Skeletal muscle satellite cell (primary cell): ENCODE measurements at regions not wholly inside any gene's neighbourhood (a gene's known extent, or its start where the extent isn't known, plus 50 kb on each side); places are given as distances from the start of the nearest gene placed in this dataset.

Source experiments
- H3K27me3 ChIP-seq: 2 replicates; pipeline ENCODE4 v1.7.0; 2013; ENCODE audit warnings: low read length; ENCODE audit not compliant: control insufficient read depth, insufficient read depth
- H3K36me3 ChIP-seq: 2 replicates; pipeline ENCODE4 v1.7.0; 2013; ENCODE audit warnings: mild to moderate bottlenecking, control low read depth, low read length; ENCODE audit not compliant: insufficient read depth
- H3K4me1 ChIP-seq: 2 replicates; pipeline ENCODE4 v1.7.0; 2013; ENCODE audit warnings: low read length; ENCODE audit not compliant: control insufficient read depth, insufficient read depth
- H3K4me2 ChIP-seq: 2 replicates; pipeline ENCODE4 v1.7.0; 2013; ENCODE audit warnings: mild to moderate bottlenecking, low read length
- H3K4me3 ChIP-seq: 2 replicates; pipeline ENCODE4 v1.7.0; 2013; ENCODE audit warnings: low read length
- H3K9ac ChIP-seq: 2 replicates; pipeline ENCODE4 v1.7.0; 2013; ENCODE audit warnings: mild to moderate bottlenecking, low read depth, low read length, moderate library complexity
- H3K9me3 ChIP-seq: replicated peaks from 2 replicates; pipeline ENCODE4 v1.7.0; 2013; ENCODE audit warnings: mild to moderate bottlenecking, control low read depth, low read length

DNA sequence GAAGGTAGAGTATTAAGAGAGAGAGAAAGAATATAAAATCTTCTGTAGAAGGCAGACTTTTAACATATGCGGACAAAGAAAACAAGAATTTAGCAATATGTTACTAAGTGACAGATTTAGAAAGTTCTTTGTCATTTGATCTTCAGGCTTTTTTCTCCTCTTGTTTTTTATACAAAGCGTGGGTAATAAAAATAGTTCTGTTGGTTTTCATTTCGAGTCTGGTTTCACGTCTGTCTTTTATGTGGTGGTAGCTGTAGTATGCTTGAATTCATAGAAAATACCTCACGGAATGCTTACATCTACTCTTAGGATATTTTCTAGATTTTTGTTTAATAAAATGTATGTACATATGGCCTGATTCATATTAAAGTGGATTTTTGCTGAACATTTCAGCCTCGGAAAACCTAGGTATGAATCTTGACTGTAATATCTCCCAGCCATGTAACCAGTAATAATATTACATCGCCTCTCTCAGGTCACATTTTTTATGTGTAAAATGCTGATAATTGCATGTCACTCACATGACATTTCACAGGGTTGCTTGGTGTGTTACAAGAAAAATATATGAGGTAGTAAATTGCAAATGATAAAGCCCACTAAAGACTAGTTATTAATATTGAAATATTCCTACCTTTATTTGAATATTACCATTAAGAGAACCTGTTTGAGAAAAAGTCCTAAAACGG lies 72.5 kb upstream of the TAF11L2 start:
- Histone ChIP-seq H3K9ac (no peak overlapping the region), H3K4me3 (no peak overlapping the region), H3K27me3 (peaks cover 30% of the 10 kb centered on the region), H3K4me2 (no peak overlapping the region), H3K4me1 (no peaks in the 10 kb centered on the region), H3K36me3 (no peaks in the 10 kb centered on the region), H3K9me3 (no peaks in the 10 kb centered on the region)

DNA sequence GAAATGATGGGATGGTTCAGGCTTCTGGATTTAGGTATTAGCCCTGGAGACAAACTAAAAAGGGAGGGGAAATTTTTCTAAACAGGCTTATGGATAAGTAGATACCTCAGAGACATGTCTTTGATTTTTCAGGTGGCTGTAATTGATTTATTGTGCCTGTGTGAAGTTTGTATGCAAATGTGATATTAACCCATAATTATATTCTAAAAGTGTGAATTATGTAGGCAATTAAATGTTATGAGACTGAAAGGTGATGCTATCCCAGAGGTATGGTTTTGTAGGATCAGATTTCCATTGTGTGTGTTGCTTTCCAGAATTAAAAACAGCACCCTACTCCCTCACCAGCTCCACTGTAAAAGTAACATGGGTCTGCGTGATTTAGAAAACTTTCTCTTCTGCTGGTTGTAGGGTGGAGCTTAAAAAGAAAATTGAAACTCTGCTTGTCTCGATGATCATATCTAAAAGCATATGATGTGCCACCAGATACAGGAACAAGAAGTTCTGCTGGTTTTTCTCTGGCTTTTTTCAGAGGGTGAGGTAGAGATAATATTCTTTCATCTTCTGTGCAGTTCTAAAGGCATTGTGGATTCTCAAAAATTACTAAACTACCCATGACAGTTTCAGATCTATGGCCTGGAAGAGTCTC lies 71.8 kb upstream of the TAF11L2 start:
- no peaks in the 10 kb centered on the region for H3K4me1 ChIP-seq
- H3K4me2 ChIP-seq = no peak overlapping the region
- no peak overlapping the region for H3K9ac ChIP-seq
- H3K36me3 ChIP-seq = no peaks in the 10 kb centered on the region
- H3K9me3 ChIP-seq = no peaks in the 10 kb centered on the region
- no peak overlapping the region for H3K4me3 ChIP-seq
- H3K27me3 ChIP-seq = peaks cover 30% of the 10 kb centered on the region

DNA sequence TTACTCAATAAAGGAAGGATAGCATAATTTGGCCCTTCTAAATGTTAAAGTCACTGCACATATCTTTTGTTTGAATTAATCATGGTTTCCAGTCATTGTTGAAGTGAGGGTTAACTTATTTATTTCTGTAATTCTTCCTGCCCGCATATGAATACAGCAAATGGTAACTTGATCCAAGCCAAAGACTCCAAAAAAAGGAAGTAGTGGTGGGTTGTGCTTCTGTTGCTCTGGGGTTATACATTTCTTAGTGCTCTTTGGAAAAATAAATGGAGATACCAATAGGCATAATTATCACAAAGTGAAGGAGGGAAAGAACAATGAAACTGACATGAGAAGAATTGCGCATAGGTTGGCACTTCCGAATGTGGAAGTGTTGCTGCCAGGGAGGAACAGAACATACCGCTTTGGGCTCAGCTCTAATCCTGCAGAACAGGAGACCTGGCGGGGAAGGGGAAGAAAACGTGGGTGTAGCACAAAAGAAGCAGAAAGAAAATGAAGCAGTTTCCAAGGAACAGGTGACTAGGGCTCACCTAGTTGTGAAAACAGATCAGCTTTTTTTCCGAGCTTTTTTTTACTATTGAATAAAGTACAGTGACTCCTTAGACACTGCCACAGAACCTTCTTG lies 69.7 kb upstream of the TAF11L2 start:
- Histone ChIP-seq H3K9me3 (no peaks in the 10 kb centered on the region), H3K4me2 (no peak overlapping the region), H3K9ac (no peak overlapping the region), H3K4me1 (no peaks in the 10 kb centered on the region), H3K27me3 (peaks cover 27% of the 10 kb centered on the region), H3K4me3 (no peak overlapping the region), H3K36me3 (no peaks in the 10 kb centered on the region)

DNA sequence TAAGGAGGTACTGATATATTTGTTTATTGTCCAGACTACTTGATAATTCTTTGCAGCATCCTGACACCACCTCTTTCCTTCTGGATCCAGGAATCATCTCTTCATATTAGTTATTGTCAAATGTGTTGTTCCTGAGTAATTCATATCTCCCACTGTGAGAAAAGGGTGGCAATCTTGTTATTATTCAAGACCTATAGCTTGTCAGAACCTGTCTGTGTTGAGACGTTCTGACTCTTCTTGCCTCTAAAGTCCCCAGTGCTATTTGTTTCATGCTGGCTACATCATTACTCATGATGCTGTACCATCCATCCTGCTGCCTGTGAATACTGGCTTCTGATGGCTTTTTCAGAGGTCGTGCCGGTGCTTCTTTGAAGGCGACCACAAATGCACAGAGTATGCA lies 68.7 kb upstream of the TAF11L2 start:
- Histone ChIP-seq H3K9me3 (no peaks in the 10 kb centered on the region), H3K27me3 (peaks cover 26% of the 10 kb centered on the region), H3K36me3 (no peaks in the 10 kb centered on the region), H3K9ac (no peak overlapping the region), H3K4me3 (no peak overlapping the region), H3K4me2 (no peak overlapping the region), H3K4me1 (no peaks in the 10 kb centered on the region)

DNA sequence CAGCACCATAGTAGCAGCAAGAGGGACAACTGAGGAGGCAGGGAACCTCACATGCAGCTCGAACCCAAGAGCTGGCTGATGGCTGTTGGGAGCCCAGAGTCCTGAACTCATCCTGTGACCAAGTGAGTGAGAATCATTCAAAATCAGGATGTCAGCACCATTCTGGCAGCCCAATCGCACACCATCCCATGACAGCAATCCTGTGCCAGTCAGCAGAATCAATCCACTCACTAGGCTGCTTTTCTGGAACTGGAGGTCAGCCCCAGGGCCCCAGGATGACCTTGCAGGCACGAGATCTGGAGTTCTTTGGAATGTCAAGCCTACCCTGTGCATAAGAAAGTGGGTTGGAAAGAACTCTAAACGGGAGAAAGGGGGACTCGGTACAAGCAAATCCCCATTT lies 67.8 kb upstream of the TAF11L2 start:
- Histone ChIP-seq H3K4me3 (no peak overlapping the region), H3K9me3 (no peaks in the 10 kb centered on the region), H3K27me3 (peaks cover 18% of the 10 kb centered on the region), H3K4me2 (no peak overlapping the region), H3K36me3 (no peaks in the 10 kb centered on the region), H3K9ac (no peak overlapping the region), H3K4me1 (no peaks in the 10 kb centered on the region)

DNA sequence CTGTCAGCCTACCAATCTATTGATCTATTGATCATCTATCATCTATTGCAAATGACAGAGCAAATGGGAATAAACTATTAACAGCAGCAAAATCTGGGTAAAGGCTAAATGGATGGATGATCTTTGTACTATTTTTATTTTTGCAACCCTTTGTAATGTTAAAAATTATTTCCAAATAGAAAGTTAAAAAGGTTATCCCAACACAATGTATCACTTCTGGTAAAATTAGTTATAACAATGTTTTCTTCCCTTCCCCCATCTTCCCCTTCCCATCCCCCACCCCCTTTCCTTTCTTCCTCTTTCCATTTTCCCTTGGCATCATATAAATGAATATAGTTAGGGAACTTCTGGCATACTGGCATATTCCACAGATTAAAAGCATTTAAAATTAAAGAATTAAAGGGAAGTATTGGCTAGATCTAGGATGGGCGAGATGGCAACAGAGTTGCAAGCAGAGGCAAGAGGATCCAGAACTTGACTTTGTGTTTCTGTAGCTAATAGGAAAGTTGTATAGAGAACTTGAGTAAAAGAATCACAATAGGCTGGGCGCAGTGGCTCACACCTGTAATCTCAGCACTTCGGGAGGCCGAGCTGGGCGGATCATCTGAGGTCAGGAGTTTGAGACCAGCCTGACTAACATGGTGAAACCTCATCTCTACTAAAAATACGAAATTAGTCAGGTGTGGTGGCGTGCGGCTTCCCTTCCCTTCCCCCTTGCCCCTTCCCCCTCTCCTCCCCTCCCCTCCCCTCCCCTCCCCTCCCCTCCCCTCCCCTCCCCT lies 66.6 kb upstream of the TAF11L2 start:
- Histone ChIP-seq H3K4me2 (no peak overlapping the region), H3K4me3 (no peak overlapping the region), H3K9me3 (no peaks in the 10 kb centered on the region), H3K9ac (no peak overlapping the region), H3K27me3 (peaks cover 10% of the 10 kb centered on the region), H3K4me1 (no peaks in the 10 kb centered on the region), H3K36me3 (no peaks in the 10 kb centered on the region)

DNA sequence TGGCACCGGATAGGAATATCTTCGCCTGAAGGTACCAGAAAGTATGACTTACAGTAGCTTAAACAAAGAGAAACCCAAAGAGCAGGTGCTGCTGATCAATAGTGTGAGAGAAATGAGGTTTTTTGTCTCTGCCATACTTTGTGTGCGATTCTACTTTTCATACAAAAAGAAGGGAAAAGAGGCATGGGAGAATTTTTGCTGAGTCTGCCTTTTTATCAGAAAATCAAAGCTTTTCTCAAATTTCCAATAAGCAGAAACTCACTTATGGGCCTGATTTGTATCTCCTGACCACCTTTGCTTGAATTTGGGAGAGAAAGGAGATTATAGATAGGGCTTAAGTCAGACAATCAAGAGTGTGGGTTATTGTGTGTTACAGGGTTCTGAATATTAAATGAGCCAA lies 65.5 kb upstream of the TAF11L2 start:
- H3K9ac ChIP-seq = no peak overlapping the region
- no peaks in the 10 kb centered on the region for H3K9me3 ChIP-seq
- H3K4me1 ChIP-seq = no peaks in the 10 kb centered on the region
- H3K4me3 ChIP-seq = no peak overlapping the region
- H3K27me3 ChIP-seq = peaks cover 10% of the 10 kb centered on the region
- H3K36me3 ChIP-seq = no peaks in the 10 kb centered on the region
- H3K4me2 ChIP-seq = no peak overlapping the region

DNA sequence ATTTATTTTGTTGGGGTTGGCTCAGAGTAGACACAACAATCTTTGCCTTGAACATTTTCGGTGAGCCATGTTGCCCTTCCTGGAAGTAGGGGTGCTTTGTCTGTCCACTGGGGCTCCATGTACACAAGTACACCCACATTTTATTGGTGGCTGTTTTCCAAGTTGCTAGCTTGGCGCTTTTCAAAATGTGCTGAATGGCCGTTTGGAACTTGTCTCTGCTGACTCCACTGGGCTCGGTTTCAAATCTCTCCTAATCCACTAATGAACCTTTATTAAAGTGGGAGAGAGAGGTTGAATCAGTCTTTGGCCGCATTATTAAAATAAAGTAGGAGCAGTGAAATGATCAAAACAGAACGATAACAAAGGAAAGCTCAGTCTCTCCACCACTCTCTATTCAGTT lies 64.6 kb upstream of the TAF11L2 start:
- Histone ChIP-seq H3K27me3 (peaks cover 9% of the 10 kb centered on the region), H3K4me1 (no peaks in the 10 kb centered on the region)

DNA sequence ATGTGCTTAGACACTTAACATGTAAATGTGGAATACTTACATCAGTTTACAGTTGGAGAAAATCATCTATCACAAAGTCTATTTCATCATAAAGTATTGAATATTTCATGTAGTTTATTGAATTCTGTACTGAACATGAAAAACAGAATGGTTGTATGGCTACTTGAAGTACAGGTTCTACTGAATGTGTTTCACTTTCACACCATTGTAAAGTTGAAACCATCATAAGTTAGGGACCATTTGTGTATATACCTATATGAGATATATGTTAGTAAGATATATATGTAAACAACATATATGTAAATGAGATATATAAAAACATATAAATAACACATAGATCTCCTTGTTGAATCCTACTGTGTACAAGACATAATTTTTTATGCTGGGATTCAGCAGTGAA lies 63.0 kb upstream of the TAF11L2 start:
- H3K9me3 ChIP-seq = no peaks in the 10 kb centered on the region
- no peaks in the 10 kb centered on the region for H3K36me3 ChIP-seq
- H3K4me1 ChIP-seq = no peaks in the 10 kb centered on the region
- H3K9ac ChIP-seq = no peak overlapping the region
- H3K27me3 ChIP-seq = peaks cover 4% of the 10 kb centered on the region
- H3K4me2 ChIP-seq = no peak overlapping the region
- no peak overlapping the region for H3K4me3 ChIP-seq

More for the DNA sequence above, 64.6 kb upstream of the TAF11L2 start:
- no peak overlapping the region for H3K9ac ChIP-seq
- H3K4me2 ChIP-seq = no peak overlapping the region
- H3K4me3 ChIP-seq = no peak overlapping the region
- H3K9me3 ChIP-seq = no peaks in the 10 kb centered on the region
- H3K36me3 ChIP-seq = no peaks in the 10 kb centered on the region

DNA sequence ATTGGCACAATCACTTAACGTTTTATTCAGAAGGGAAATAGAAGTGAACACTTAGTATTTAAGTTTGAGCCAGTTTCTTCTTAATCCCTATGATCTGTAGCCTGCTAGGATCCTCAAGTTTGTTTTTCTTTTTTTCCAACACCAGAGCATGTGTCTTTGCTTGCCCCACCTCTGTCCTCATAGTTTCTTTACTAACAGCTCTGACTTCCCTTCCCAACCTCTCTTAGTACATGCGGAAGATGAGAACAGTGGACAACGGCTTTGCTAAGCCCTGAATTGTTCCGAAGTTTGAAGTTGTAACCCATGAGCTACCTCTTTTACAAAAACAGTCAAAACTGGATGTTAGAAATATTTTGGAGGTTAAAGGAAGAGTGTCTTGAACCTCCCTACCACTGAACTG lies 61.7 kb upstream of the TAF11L2 start:
- Histone ChIP-seq H3K36me3 (no peaks in the 10 kb centered on the region), H3K9me3 (no peaks in the 10 kb centered on the region), H3K4me3 (no peak overlapping the region), H3K4me1 (no peaks in the 10 kb centered on the region), H3K4me2 (no peak overlapping the region), H3K9ac (no peak overlapping the region), H3K27me3 (peaks cover 7% of the 10 kb centered on the region)

DNA sequence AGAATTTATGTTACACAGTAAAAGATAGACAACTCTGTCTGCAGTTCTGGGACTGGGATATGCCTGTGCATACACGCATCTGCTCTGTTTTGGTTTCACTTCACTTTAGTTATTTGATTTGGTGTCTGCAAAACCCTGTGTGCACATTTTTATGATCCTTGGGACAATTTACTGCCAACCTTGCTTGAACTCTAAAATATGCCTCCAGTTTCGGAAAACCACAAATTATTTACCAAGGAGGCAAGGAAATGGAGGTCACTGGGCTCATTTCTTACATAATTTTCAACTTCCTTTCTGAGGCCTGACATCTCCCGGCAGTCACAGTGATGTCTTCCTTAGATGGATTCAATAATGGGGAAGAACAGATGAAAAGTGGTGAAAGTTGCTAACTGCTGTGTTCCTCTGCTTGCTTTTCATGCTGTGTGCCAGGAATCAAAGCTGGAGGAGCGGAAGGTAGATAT lies 61.2 kb upstream of the TAF11L2 start:
- Histone ChIP-seq H3K4me3 (no peak overlapping the region), H3K36me3 (no peaks in the 10 kb centered on the region), H3K9ac (no peak overlapping the region), H3K4me1 (no peaks in the 10 kb centered on the region), H3K9me3 (no peaks in the 10 kb centered on the region), H3K4me2 (no peak overlapping the region), H3K27me3 (peaks cover 7% of the 10 kb centered on the region)
